Tibial nerve (tissue), 3 donors: ENCODE measurements at regions not wholly inside any gene's neighbourhood (a gene's known extent, or its start where the extent isn't known, plus 50 kb on each side); places are given as distances from the start of the nearest gene placed in this dataset.

Experiments used
- CTCF ChIP-seq, 5 experiments: fragments of 200-600 bp in 3 of 5; fragments of 450-650 bp in 2 of 5; sonication (generic) in 3 of 5; IDR thresholded peaks; one replicate each; pipeline ENCODE4 v1.5.1; 2016 to 2019; ENCODE audit warnings: antibody characterized with exemption in 5 of 5, mild to moderate bottlenecking in 3 of 5, moderate library complexity in 2 of 5
- POLR2A ChIP-seq, 2 donors: fragments of 450-650 bp; IDR thresholded peaks; one replicate each; pipeline ENCODE4 v1.6.1; 2017; ENCODE audit warnings: antibody characterized with exemption in 2 of 2, mild to moderate bottlenecking in 2 of 2, moderate library complexity in 2 of 2

DNA sequence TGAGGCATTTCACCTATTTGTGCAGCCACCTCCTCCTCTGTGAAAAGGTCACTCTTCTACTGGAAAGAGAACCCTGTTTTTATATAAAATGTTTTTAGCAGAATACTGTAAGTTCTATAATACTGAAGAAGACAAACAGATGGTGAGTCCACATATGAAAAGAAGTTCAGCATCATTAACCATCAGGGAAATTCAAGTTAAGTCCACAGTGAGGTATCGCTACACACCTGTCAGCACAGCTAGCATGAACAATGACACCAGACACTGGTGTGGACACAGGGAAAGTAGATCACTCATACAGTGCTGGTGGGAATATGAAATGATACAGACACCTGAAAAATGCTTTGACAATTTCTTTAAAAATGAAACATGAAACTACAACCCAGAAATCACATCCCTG is 133.0 kb downstream of the MAD2L1 start:
- TF ChIP-seq CTCF (IDR thresholded peaks at IDR 0.05) (no peak), POLR2A (IDR thresholded peaks at IDR 0.05) (no peak)
